IgD-negative memory B cell (primary cell): ENCODE measurements at regions not wholly inside any gene's neighbourhood (a gene's known extent, or its start where the extent isn't known, plus 50 kb on each side); places are given as distances from the start of the nearest gene placed in this dataset.

ENCODE experiments used
- H3K27ac Mint-ChIP-seq, 3 donors: one replicate each; pipeline ENCODE4 v1.8.0; 2020 to 2022; ENCODE audit warnings: mild to moderate bottlenecking in 3 of 3, mixed read lengths in 3 of 3, moderate library complexity in 1 of 3
- H3K27me3 Mint-ChIP-seq: one replicate; pipeline ENCODE4 v1.8.0; 2021; ENCODE audit warnings: mixed read lengths
- H3K36me3 Mint-ChIP-seq: one replicate; pipeline ENCODE4 v1.8.0; 2020; ENCODE audit warnings: mild to moderate bottlenecking, mixed read lengths
- H3K4me1 Mint-ChIP-seq, 3 donors: one replicate each; pipeline ENCODE4 v1.8.0; 2020 to 2022; ENCODE audit warnings: mixed read lengths in 3 of 3, mild to moderate bottlenecking in 1 of 3
- H3K4me3 Mint-ChIP-seq, 4 donors: one replicate each; pipeline ENCODE4 v1.8.0; 2020 to 2022; ENCODE audit warnings: mild to moderate bottlenecking in 4 of 4, mixed read lengths in 4 of 4, moderate library complexity in 3 of 4
- H3K9me3 Mint-ChIP-seq, 3 donors: one replicate each; pipeline ENCODE4 v1.8.0; 2020 to 2021; ENCODE audit warnings: mixed read lengths in 3 of 3, mild to moderate bottlenecking in 1 of 3

DNA sequence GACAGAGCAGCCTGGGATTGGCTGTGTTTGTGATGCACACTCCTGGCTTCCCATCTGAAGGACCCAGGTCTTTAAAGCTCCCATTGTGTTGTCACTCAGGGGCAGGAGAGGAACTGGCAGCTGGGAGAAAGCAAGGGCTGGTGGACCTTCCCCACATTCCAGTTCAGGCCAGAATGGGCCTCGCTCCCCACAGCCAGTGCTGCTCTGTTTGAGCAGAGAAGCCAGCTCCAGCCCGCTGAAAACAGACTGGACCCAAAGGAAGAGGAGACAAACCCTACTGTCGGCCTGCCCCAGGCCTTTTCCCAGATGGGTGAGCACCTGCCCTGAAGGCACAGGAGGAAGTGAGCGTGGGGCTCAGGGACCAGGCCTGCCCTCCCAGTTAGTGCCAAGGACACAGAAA lies 499.4 kb downstream of the NPHP4 start:
- H3K4me1 Mint-ChIP-seq: no peaks in the 10 kb centered on the region
- H3K27ac Mint-ChIP-seq: no peak overlapping the region
- peaks cover 0 to 3% (median 0%) of the 10 kb centered on the region in 3 donors for H3K9me3 Mint-ChIP-seq
- no peaks in the 10 kb centered on the region for H3K27me3 Mint-ChIP-seq
- peaks cover 2% of the 10 kb centered on the region for H3K36me3 Mint-ChIP-seq
- H3K4me3 Mint-ChIP-seq: no peak overlapping the region

DNA sequence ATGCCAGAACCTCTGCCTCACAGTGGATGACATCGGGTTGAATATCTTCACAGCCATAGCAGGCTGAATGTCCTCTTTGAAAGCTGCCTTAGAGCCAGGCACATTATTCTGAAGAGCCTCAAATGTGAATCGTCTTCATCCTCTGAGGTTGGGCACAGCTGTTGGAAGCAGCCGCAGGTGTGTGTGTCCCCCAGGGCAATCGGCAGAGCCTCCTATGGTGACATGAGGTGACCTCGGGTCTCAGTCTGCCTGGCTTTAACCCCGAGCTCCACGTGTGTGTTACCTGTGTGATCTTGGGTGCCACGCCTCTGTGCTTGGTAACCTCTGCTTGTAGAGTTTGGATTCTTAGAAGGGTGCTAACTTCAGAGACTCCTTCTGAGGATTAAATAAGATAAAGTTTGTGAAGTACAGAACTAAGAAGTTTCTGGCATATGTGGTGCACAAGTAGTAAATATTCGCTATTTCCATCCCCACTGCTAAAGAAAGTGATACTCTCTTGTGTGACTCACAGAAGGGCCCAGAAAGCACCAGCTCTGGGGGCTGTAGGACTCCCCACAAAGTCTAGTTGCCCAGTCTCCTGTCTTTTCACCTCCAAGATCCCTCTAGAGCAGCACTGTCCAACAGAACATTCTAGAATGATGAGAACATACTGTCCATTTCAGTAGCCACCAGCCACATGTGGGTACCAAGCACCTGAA lies 500.9 kb downstream of the NPHP4 start:
- Mint-ChIP-seq H3K4me1 (no peaks in the 10 kb centered on the region), H3K27me3 (no peaks in the 10 kb centered on the region), H3K36me3 (no peaks in the 10 kb centered on the region), H3K4me3 (no peak overlapping the region), H3K27ac (no peak overlapping the region), H3K9me3 (peaks cover 0 to 3% (median 0%) of the 10 kb centered on the region in 3 donors)

GRCh38 chr1:5490635-5491034 lies 501.6 kb downstream of the NPHP4 start:
- Mint-ChIP-seq H3K4me1 (no peaks in the 10 kb centered on the region), H3K9me3 (peaks cover 0 to 3% (median 0%) of the 10 kb centered on the region in 3 donors), H3K4me3 (no peak overlapping the region), H3K27ac (no peak overlapping the region), H3K27me3 (no peaks in the 10 kb centered on the region), H3K36me3 (no peaks in the 10 kb centered on the region)

DNA sequence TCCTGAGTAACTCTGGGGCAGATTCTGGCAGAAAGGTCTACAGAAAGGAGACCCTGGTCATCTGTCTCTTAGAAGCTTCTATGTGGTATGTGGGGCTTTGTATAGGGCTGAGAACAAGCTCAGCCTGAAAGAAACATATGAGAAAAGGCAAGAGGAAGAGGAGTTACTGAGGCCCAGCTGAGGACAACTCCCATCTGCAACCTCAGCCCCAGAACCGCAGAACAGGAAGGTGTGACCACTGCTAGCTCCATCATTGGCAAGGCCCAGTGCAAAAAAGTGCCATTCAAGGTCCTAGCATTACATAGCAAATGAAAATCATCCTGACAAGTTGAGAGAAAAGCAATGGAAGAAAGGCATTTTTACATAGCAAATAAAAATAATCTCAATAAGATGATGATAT lies 503.8 kb downstream of the NPHP4 start:
- no peaks in the 10 kb centered on the region for H3K4me1 Mint-ChIP-seq
- H3K27me3 Mint-ChIP-seq: no peaks in the 10 kb centered on the region
- H3K9me3 Mint-ChIP-seq: peaks cover 0 to 3% (median 0%) of the 10 kb centered on the region in 3 donors
- H3K4me3 Mint-ChIP-seq: no peak overlapping the region
- H3K36me3 Mint-ChIP-seq: no peaks in the 10 kb centered on the region
- H3K27ac Mint-ChIP-seq: no peak overlapping the region

- H3K9me3 Mint-ChIP-seq: peaks cover 0 to 3% (median 0%) of the 10 kb centered on the region in 3 donors
- no peaks in the 10 kb centered on the region for H3K36me3 Mint-ChIP-seq
- peaks cover 0 to 2% (median 0%) of the 10 kb centered on the region in 3 donors for H3K4me1 Mint-ChIP-seq
- no peak overlapping the region for H3K27ac Mint-ChIP-seq
- H3K27me3 Mint-ChIP-seq: no peaks in the 10 kb centered on the region
- H3K4me3 Mint-ChIP-seq: peak overlapping the region in 1 of 4 donors; percentile 52
Measured at GRCh38 chr1:5485968-5486696, 506.1 kb downstream of the NPHP4 start.

- H3K27ac Mint-ChIP-seq: no peak overlapping the region
Measured at GRCh38 chr1:5485436-5485835, 506.8 kb downstream of the NPHP4 start.

DNA sequence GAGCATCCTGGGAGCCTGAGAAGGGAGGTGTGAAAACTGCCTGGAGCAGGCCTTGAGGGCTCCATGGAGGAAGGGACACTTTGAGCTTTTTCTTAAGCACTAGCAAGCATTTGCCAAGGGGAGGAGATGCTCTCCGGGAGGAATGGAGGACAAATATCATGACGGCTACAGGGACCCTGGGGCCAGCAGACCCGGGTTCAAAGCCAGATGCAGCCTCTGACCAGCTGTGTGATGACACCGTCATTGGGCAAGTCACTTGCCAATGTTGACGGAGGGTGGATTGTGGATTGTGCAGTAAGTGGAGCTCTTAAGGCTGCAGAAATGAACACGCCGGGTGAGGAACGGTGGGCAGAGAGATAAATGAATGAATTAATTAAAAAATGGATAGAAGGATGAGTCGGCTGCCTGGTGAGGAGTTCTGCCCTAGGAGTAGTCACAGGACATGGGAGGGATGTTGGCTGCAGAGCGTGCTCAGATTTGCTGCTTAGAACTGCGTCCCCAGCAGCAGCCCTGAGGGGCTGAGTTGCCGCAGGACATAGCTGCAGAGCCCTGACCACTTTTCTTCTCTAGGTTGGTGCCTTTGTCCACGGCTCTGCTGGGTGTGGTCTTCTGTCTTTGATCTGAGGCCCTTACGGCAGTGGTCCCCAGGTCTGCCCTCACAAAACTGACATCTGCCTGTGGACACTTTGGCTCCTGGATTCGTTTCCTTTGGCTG lies 507.6 kb downstream of the NPHP4 start:
- Mint-ChIP-seq H3K9me3 (peaks cover 0 to under 1% (median 0%) of the 10 kb centered on the region in 3 donors), H3K4me3 (no peak overlapping the region), H3K4me1 (peaks cover 0 to 2% (median 0%) of the 10 kb centered on the region in 3 donors), H3K27me3 (no peaks in the 10 kb centered on the region), H3K27ac (peak overlapping the region in 1 of 3 donors; percentile 90), H3K36me3 (no peaks in the 10 kb centered on the region)

More at GRCh38 chr1:5485436-5485835, 506.8 kb downstream of the NPHP4 start:
- Mint-ChIP-seq H3K9me3 (peaks cover 0 to 3% (median 0%) of the 10 kb centered on the region in 3 donors), H3K36me3 (no peaks in the 10 kb centered on the region), H3K4me3 (no peak overlapping the region), H3K4me1 (peaks cover 0 to 2% (median 0%) of the 10 kb centered on the region in 3 donors), H3K27me3 (no peaks in the 10 kb centered on the region)

DNA sequence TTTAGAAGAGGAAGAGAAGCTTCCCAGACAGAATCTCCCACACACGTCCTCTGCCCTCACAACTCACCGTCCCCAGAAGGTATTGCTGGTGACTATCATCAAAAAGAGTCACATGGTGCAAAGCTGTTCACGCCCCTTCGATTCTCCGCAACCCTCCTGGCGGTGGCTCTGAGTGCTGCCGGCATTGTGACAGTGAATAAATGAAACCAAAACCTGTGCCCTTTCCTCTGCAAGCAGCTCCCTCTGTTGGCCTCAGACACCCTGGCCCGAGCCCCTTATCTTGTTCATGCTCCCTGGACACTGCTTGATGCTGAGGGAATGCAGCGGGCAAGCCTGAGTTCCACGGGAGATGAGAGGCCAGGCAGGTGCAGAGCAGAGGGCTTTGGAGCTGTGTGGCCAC lies 510.3 kb downstream of the NPHP4 start:
- H3K27ac Mint-ChIP-seq: no peak overlapping the region
- no peaks in the 10 kb centered on the region for H3K9me3 Mint-ChIP-seq
- no peak overlapping the region for H3K4me3 Mint-ChIP-seq
- H3K36me3 Mint-ChIP-seq: no peaks in the 10 kb centered on the region
- no peaks in the 10 kb centered on the region for H3K27me3 Mint-ChIP-seq
- peaks cover 0 to 2% (median 0%) of the 10 kb centered on the region in 3 donors for H3K4me1 Mint-ChIP-seq

DNA sequence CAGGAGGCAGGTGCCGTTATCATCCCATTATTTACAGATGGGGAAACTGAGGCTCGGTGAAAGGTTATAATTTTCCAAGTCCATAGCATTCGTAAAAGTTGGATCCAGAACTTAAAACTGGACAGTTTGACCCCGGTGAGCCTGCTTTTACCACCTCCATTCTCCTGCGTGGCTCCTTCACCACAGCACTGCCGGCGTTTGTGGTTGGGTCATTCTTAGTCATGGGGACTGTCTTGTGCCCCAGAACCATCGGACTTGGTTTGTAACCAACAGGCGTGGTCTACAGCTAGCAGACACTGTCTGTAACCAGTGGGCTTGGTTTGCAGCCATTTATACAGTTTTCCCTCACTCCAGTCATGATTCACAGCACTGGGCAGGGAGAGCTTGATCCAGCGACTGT lies 511.3 kb downstream of the NPHP4 start:
- Mint-ChIP-seq H3K4me1 (peaks cover 0 to 2% (median 0%) of the 10 kb centered on the region in 3 donors), H3K36me3 (no peaks in the 10 kb centered on the region), H3K4me3 (no peak overlapping the region), H3K27me3 (no peaks in the 10 kb centered on the region), H3K27ac (no peak overlapping the region), H3K9me3 (no peaks in the 10 kb centered on the region)

GRCh38 chr1:5479876-5480646 lies 512.2 kb downstream of the NPHP4 start:
- H3K27me3 Mint-ChIP-seq: no peaks in the 10 kb centered on the region

DNA sequence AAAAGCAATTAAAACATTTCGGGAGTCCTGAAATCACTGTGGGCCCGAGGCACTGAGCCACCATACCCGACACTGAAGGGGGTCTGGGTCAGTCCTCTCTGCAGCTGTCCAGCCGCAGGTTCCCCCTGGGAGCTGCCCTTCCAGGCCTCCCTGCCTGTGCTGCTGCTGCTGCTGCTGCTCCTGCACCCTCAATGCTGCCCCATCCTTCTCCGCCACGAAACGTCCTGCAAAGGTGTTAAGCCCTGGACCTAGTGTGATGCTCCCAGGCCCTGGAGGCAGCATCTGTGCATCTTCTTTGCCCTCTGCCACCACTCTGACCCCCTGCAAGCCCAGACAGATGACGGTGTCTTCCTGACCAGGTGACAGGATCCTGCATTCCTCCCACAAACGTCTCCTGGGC lies 513.3 kb downstream of the NPHP4 start:
- H3K27ac Mint-ChIP-seq: no peak overlapping the region
- no peaks in the 10 kb centered on the region for H3K9me3 Mint-ChIP-seq
- H3K36me3 Mint-ChIP-seq: no peaks in the 10 kb centered on the region
- no peak overlapping the region for H3K4me3 Mint-ChIP-seq
- H3K27me3 Mint-ChIP-seq: no peaks in the 10 kb centered on the region
- H3K4me1 Mint-ChIP-seq: peaks cover 0 to 2% (median 0%) of the 10 kb centered on the region in 3 donors

More at GRCh38 chr1:5479876-5480646, 512.2 kb downstream of the NPHP4 start:
- no peaks in the 10 kb centered on the region for H3K36me3 Mint-ChIP-seq
- no peak overlapping the region for H3K4me3 Mint-ChIP-seq
- no peaks in the 10 kb centered on the region for H3K9me3 Mint-ChIP-seq
- peaks cover 0 to 2% (median 0%) of the 10 kb centered on the region in 3 donors for H3K4me1 Mint-ChIP-seq
- peak overlapping the region in 1 of 3 donors; percentile 43 for H3K27ac Mint-ChIP-seq

- Mint-ChIP-seq H3K27ac (peak overlapping the region in 1 of 3 donors; percentile 35), H3K4me1 (peaks cover 0 to 2% (median 0%) of the 10 kb centered on the region in 3 donors), H3K36me3 (no peaks in the 10 kb centered on the region), H3K9me3 (no peaks in the 10 kb centered on the region), H3K27me3 (no peaks in the 10 kb centered on the region), H3K4me3 (no peak overlapping the region)
Measured at GRCh38 chr1:5478156-5478695, 514.0 kb downstream of the NPHP4 start.

DNA sequence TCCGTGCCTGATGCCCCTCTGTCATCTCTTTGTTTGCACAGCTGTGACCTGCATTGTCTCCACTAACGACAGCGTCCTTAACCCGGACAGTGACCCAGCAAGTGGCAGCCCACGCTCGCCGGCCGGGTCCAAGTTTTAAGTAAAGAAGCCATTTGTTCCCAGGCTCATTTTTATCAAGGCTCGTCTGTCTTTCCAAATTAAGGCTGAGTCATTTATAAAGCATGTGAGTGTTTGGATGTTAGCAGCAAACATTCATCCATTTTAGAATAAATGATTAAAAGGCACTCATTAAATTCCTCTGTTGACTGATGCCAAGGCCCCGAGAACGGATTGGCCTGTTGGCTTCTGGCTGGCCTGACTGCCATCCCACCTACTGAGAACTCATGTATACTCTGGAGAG lies 514.5 kb downstream of the NPHP4 start:
- Mint-ChIP-seq H3K9me3 (no peaks in the 10 kb centered on the region), H3K4me3 (no peak overlapping the region), H3K4me1 (no peaks in the 10 kb centered on the region), H3K36me3 (no peaks in the 10 kb centered on the region), H3K27ac (peak overlapping the region in 1 of 3 donors; percentile 35), H3K27me3 (no peaks in the 10 kb centered on the region)

GRCh38 chr1:5475572-5475971 lies 516.7 kb downstream of the NPHP4 start:
- Mint-ChIP-seq H3K27me3 (no peaks in the 10 kb centered on the region), H3K4me3 (no peak overlapping the region), H3K27ac (peak overlapping the region in 1 of 3 donors; percentile 10), H3K9me3 (no peaks in the 10 kb centered on the region), H3K4me1 (no peaks in the 10 kb centered on the region), H3K36me3 (no peaks in the 10 kb centered on the region)
